Calu3 (cell line): ENCODE measurements at regions not wholly inside any gene's neighbourhood (a gene's known extent, or its start where the extent isn't known, plus 50 kb on each side); places are given as distances from the start of the nearest gene placed in this dataset.

Experiments used
- BruUV-seq: library from RNA; stranded (reverse); fragments of 400-500 nt; replicated peaks from 2 replicates; lab custom pipeline; 2021; lab: Mats Ljungman, UMichigan
- CTCF ChIA-PET: fragments of 300-600 bp; sonication (Branson Sonifier 250); formaldehyde crosslinking; loops from one replicate; lab custom pipeline; 2022; ENCODE audit warnings: antibody characterized with exemption; lab: Charles Lee
- DNase-seq: peaks from one replicate; pipeline ENCODE4 v3.0.0; 2022
- H3K27ac Mint-ChIP-seq: one replicate; pipeline ENCODE4 v1.8.0; 2022; ENCODE audit warnings: mixed read lengths; ENCODE audit not compliant: unreplicated experiment
- H3K27me3 Mint-ChIP-seq: one replicate; pipeline ENCODE4 v1.8.0; 2022; ENCODE audit warnings: mixed read lengths; ENCODE audit not compliant: unreplicated experiment
- H3K36me3 Mint-ChIP-seq: one replicate; pipeline ENCODE4 v1.8.0; 2022; ENCODE audit warnings: mild to moderate bottlenecking, moderate library complexity, mixed read lengths; ENCODE audit not compliant: insufficient read depth, unreplicated experiment
- H3K4me1 Mint-ChIP-seq: one replicate; pipeline ENCODE4 v1.8.0; 2022; ENCODE audit warnings: mild to moderate bottlenecking, low read depth, mixed read lengths; ENCODE audit not compliant: unreplicated experiment
- H3K4me3 Mint-ChIP-seq: one replicate; pipeline ENCODE4 v1.8.0; 2022; ENCODE audit warnings: mild to moderate bottlenecking, low read depth, moderate library complexity, mixed read lengths; ENCODE audit not compliant: unreplicated experiment
- H3K9me3 Mint-ChIP-seq: one replicate; pipeline ENCODE4 v1.8.0; 2022; ENCODE audit warnings: low read depth, mixed read lengths; ENCODE audit not compliant: unreplicated experiment
- intact Hi-C: fragments of 100-400 bp; cut with micrococcal nuclease; formaldehyde crosslinking; loops from one replicate; pipeline ENCODE4 v1.10.0; 2022; ENCODE audit not compliant: unreplicated experiment
- TF ChIP-seq, protein P1 (sequence below): fragments of 200-600 bp; IDR thresholded peaks from one replicate; pipeline ENCODE4 v1.8.0; 2022; ENCODE audit warnings: antibody characterized with exemption; ENCODE audit not compliant: unreplicated experiment

DNA sequence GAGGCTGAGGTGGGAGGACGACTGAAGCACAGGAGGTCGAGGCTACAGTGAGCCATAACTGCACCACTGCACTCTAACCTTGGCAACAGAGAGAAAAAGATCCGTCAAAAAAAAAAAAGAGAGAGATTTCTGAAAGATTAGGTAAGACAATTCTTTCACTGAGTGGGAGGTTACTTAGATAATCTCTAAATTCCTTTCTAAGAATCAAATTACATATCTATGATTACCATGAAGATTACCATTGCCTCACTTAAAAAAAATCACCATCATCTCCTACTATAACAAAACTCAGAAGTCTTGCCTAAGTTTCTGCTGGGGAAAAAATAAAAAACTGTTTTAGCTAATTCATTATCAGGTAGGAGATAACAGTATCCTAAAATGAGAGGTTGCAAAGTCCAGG lies 366.7 kb downstream of the DUSP6 start:
- TF ChIP-seq, protein P1, sequence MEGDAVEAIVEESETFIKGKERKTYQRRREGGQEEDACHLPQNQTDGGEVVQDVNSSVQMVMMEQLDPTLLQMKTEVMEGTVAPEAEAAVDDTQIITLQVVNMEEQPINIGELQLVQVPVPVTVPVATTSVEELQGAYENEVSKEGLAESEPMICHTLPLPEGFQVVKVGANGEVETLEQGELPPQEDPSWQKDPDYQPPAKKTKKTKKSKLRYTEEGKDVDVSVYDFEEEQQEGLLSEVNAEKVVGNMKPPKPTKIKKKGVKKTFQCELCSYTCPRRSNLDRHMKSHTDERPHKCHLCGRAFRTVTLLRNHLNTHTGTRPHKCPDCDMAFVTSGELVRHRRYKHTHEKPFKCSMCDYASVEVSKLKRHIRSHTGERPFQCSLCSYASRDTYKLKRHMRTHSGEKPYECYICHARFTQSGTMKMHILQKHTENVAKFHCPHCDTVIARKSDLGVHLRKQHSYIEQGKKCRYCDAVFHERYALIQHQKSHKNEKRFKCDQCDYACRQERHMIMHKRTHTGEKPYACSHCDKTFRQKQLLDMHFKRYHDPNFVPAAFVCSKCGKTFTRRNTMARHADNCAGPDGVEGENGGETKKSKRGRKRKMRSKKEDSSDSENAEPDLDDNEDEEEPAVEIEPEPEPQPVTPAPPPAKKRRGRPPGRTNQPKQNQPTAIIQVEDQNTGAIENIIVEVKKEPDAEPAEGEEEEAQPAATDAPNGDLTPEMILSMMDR, result no peak
- no peaks in the 10 kb centered on the region for H3K4me1 Mint-ChIP-seq
- no peaks in the 10 kb centered on the region for H3K36me3 Mint-ChIP-seq
- no peak for DNase-seq
- H3K27me3 Mint-ChIP-seq, result no peaks in the 10 kb centered on the region
- intact Hi-C loops, result no loop called here
- CTCF ChIA-PET, result interaction anchor here (0.7 kb wide), 1 partner anchor 825 kb away, joined by 3 read pairs; no protein-coding TSS in a partner anchor
- H3K9me3 Mint-ChIP-seq, result no peaks in the 10 kb centered on the region
- no peak overlapping the region for H3K4me3 Mint-ChIP-seq
- H3K27ac Mint-ChIP-seq, result no peak overlapping the region
- no TSS peak for BruUV-seq

DNA sequence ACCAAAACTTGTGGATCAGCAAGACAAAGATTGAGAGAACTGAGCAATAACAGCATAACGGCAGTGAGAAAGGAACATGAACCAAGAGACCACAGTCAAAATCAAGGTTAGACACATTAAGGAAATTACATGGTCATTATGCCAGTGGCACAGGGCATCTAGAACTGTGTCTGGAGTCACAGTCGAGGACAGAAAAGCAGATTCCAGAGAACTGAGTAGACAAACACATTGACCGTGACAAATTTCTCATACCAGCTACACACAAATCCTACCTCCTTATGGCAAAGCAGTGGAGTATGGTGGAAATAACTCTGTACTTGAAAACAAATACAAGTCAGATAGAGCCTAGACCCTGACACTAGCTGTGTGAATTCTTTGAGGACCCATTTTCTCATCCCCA lies 367.3 kb downstream of the DUSP6 start:
- DNase-seq, result no peak
- Mint-ChIP-seq H3K36me3 (no peaks in the 10 kb centered on the region), H3K9me3 (no peaks in the 10 kb centered on the region), H3K27ac (no peak overlapping the region), H3K27me3 (no peaks in the 10 kb centered on the region), H3K4me1 (no peaks in the 10 kb centered on the region), H3K4me3 (no peak overlapping the region)
- intact Hi-C loops, result no loop called here
- CTCF ChIA-PET, result no interaction called here
- TF ChIP-seq, protein P1, result no peak
- BruUV-seq, result no TSS peak

DNA sequence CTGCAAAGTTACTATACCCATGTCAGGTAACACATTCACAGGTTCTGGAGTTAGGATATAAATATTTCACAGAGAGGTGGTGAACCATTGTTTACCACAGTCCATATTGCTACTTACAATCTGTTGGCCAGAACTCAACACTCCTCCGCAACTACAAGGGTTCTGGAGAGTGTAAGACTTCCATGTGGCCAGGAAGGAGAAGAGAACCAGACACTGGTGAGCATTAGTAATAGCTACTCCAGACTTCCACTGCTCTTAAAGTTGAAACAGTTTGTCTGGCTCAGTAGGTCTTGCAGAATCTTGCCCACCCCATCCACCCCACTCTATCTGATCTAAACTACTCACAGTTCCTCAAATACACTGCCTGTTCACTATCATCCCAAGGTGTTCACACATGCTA lies 369.6 kb downstream of the DUSP6 start:
- no peak for DNase-seq
- no peaks in the 10 kb centered on the region for H3K4me1 Mint-ChIP-seq
- H3K27ac Mint-ChIP-seq, result no peak overlapping the region
- CTCF ChIA-PET, result no interaction called here
- no peaks in the 10 kb centered on the region for H3K27me3 Mint-ChIP-seq
- intact Hi-C loops, result no loop called here
- no TSS peak for BruUV-seq
- TF ChIP-seq, protein P1, result no peak
- H3K4me3 Mint-ChIP-seq, result no peak overlapping the region
- H3K36me3 Mint-ChIP-seq, result no peaks in the 10 kb centered on the region
- H3K9me3 Mint-ChIP-seq, result no peaks in the 10 kb centered on the region

DNA sequence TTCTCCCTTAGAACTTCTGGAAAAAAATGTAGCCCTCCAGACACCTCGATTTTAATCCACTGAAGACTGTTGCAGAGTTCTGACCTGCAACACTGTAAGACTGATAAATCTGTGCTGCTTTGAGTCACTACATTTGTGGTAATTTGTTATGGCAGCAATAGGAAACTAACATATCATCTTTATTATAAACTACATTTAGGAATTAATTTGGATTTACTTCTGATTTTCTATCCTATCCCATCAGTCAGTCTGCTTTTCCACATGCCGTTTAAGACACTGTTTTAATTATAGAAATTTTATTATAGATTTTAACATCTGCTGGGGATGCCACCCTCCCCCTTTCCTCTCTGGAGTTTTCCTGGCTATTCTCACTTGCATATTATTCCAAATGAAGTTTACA lies 375.2 kb downstream of the DUSP6 start:
- Mint-ChIP-seq H3K27me3 (no peaks in the 10 kb centered on the region), H3K4me3 (no peak overlapping the region), H3K4me1 (no peaks in the 10 kb centered on the region), H3K27ac (no peak overlapping the region), H3K36me3 (no peaks in the 10 kb centered on the region), H3K9me3 (no peaks in the 10 kb centered on the region)
- intact Hi-C loops, result no loop called here
- CTCF ChIA-PET, result no interaction called here
- DNase-seq, result no peak
- no TSS peak for BruUV-seq
- TF ChIP-seq, protein P1, result no peak

DNA sequence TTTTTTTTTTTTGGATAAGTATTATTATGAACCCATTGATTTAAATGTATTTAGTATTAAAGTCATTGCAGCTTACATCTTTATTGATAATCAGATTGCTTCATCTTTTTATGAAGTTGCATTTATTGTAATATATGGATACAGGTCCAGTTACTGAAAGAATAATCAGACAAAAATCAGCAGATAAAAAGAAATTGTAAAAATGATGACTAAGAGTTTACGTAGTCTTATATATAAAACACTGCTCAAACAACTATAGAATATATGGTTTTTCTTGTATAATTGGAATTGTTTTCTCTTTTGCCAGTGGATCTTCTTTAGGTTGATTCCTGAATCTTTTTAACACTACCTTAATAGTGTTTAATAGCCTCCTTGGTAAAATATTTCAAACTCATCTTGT lies 378.3 kb downstream of the DUSP6 start:
- Mint-ChIP-seq H3K36me3 (no peaks in the 10 kb centered on the region), H3K4me1 (no peaks in the 10 kb centered on the region), H3K27ac (no peak overlapping the region), H3K27me3 (no peaks in the 10 kb centered on the region), H3K9me3 (no peaks in the 10 kb centered on the region), H3K4me3 (no peak overlapping the region)
- intact Hi-C loops, result no loop called here
- CTCF ChIA-PET, result no interaction called here
- no TSS peak for BruUV-seq
- TF ChIP-seq, protein P1, result no peak
- no peak for DNase-seq
